ENCODE measurements at regions not wholly inside any gene's neighbourhood (a gene's known extent, or its start where the extent isn't known, plus 50 kb on each side); places are given as distances from the start of the nearest gene placed in this dataset.
A peak's percentile ranks its signal among the peaks of the same experiment; 100 is the strongest.

- DNase-seq (ENCODE audit: low read depth, low spot score): no peak
Measured at GRCh38 chr16:48901712-48902374, 291.9 kb upstream of the N4BP1 start.

- DNase-seq (ENCODE audit: low read depth, low spot score): no peak
Measured at GRCh38 chr16:48899500-48899899, 289.5 kb upstream of the N4BP1 start.

- DNase-seq (ENCODE audit: low read depth, low spot score): no peak
Measured at GRCh38 chr16:48897698-48898205, 287.8 kb upstream of the N4BP1 start.

- no peak for DNase-seq (ENCODE audit: low read depth, low spot score)
Measured at GRCh38 chr16:48895142-48895541, 285.2 kb upstream of the N4BP1 start.

- DNase-seq (ENCODE audit: low read depth, low spot score): no peak
Measured at GRCh38 chr16:48892893-48893292, 282.9 kb upstream of the N4BP1 start.

- DNase-seq (ENCODE audit: low read depth, low spot score): no peak
Measured at GRCh38 chr16:48887646-48888210, 277.7 kb upstream of the N4BP1 start.

GRCh38 chr16:48885471-48885870 lies 275.5 kb upstream of the N4BP1 start:
- no peak for DNase-seq (ENCODE audit: low read depth, low spot score)

- no peak for DNase-seq (ENCODE audit: low read depth, low spot score)
Measured at GRCh38 chr16:48881272-48881671, 271.3 kb upstream of the N4BP1 start.

- no peak for DNase-seq (ENCODE audit: low read depth, low spot score)
Measured at GRCh38 chr16:48879223-48880122, 269.5 kb upstream of the N4BP1 start.

- no peak for DNase-seq (ENCODE audit: low read depth, low spot score)
Measured at GRCh38 chr16:48877946-48878345, 268.0 kb upstream of the N4BP1 start.

GRCh38 chr16:48870141-48870540 lies 260.2 kb upstream of the N4BP1 start:
- DNase-seq (ENCODE audit: low read depth, low spot score): no peak

GRCh38 chr16:48865520-48865919 lies 255.5 kb upstream of the N4BP1 start:
- DNase-seq (ENCODE audit: low read depth, low spot score): no peak

GRCh38 chr16:48864055-48864454 lies 254.1 kb upstream of the N4BP1 start:
- no peak for DNase-seq (ENCODE audit: low read depth, low spot score)

GRCh38 chr16:48862087-48862532 lies 252.1 kb upstream of the N4BP1 start:
- DNase-seq (ENCODE audit: low read depth, low spot score): peak; percentile 20

- DNase-seq (ENCODE audit: low read depth, low spot score): no peak
Measured at GRCh38 chr16:48860341-48860740, 250.4 kb upstream of the N4BP1 start.

- no peak for DNase-seq (ENCODE audit: low read depth, low spot score)
Measured at GRCh38 chr16:48852951-48853350, 243.0 kb upstream of the N4BP1 start.

GRCh38 chr16:48852458-48852857 lies 242.5 kb upstream of the N4BP1 start:
- DNase-seq (ENCODE audit: low read depth, low spot score): no peak

GRCh38 chr16:48850097-48850770 lies 240.3 kb upstream of the N4BP1 start:
- DNase-seq (ENCODE audit: low read depth, low spot score): no peak

- DNase-seq (ENCODE audit: low read depth, low spot score): no peak
Measured at GRCh38 chr16:48846277-48846676, 236.3 kb upstream of the N4BP1 start.

GRCh38 chr16:48845261-48845660 lies 235.3 kb upstream of the N4BP1 start:
- DNase-seq (ENCODE audit: low read depth, low spot score): no peak

GRCh38 chr16:48838349-48838748 lies 228.4 kb upstream of the N4BP1 start:
- no peak for DNase-seq (ENCODE audit: low read depth, low spot score)

- no peak for DNase-seq (ENCODE audit: low read depth, low spot score)
Measured at GRCh38 chr16:48836636-48837035, 226.7 kb upstream of the N4BP1 start.

Data from iPS DF 19.7 (cell line).